HG03175 (cell line): ENCODE measurements at regions not wholly inside any gene's neighbourhood (a gene's known extent, or its start where the extent isn't known, plus 50 kb on each side); places are given as distances from the start of the nearest gene placed in this dataset.

Experiments
- ATAC-seq: cut with Tn5 transposase; IDR thresholded peaks from one replicate; pipeline ENCODE4 v1.9.1; 2021; ENCODE audit warnings: mild to moderate bottlenecking, moderate library complexity; ENCODE audit not compliant: unreplicated experiment

DNA sequence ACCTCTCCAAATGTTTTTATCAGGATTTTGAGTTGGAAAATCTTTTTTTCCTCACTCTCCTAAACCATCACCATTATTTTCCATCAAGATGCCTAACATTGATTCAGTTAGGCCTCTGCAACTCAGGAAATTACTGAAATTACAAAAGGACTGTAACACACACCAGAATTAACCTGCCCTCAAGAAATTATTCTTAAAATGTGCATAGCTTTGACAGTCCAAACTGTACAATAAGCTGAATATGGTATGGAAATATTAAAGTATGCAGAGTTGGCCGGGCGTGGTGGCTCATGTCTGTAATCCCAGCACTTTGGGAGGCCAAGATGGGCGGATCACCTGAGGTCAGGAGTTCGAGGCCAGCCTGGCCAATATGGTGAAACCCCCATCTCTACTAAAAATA is 50.2 kb upstream of the PHLPP1 start:
- ATAC-seq: no peak
